ENCODE measurements at regions not wholly inside any gene's neighbourhood (a gene's known extent, or its start where the extent isn't known, plus 50 kb on each side); places are given as distances from the start of the nearest gene placed in this dataset.

DNA sequence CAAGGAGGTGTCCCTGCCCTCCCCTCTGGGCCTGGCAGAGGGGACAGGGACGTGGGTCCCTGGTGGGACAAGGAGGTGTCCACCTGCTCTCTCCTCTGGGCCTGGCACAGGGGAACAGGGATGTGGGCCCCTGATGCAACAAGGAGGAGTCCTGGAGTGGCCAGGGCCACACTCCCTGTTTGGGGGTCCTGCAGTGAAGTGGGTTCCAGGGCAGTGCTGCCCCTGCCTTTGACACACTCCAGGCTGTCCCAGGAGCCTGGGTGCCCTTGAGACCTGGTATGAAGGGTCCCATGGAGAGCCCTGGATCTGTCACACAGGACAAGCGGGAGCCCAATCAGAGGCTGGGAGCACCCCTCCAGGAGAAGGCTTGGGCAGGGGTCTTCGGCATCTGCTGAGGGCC is 75.8 kb upstream of the GPC1 start:
- Histone ChIP-seq H3K9me3 (peaks cover 0 to 20% of the 10 kb centered on the region in 2 donors), H3K4me3 (no peak overlapping the region), H3K27ac (no peak overlapping the region), H3K36me3 (no peaks in the 10 kb centered on the region), H3K27me3 (no peaks in the 10 kb centered on the region), H3K4me1 (no peaks in the 10 kb centered on the region)
- DNase-seq (ENCODE audit: low spot score) = no peak
- TF ChIP-seq, protein P1, sequence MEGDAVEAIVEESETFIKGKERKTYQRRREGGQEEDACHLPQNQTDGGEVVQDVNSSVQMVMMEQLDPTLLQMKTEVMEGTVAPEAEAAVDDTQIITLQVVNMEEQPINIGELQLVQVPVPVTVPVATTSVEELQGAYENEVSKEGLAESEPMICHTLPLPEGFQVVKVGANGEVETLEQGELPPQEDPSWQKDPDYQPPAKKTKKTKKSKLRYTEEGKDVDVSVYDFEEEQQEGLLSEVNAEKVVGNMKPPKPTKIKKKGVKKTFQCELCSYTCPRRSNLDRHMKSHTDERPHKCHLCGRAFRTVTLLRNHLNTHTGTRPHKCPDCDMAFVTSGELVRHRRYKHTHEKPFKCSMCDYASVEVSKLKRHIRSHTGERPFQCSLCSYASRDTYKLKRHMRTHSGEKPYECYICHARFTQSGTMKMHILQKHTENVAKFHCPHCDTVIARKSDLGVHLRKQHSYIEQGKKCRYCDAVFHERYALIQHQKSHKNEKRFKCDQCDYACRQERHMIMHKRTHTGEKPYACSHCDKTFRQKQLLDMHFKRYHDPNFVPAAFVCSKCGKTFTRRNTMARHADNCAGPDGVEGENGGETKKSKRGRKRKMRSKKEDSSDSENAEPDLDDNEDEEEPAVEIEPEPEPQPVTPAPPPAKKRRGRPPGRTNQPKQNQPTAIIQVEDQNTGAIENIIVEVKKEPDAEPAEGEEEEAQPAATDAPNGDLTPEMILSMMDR (IDR thresholded peaks at IDR 0.05) = no peak

GRCh38 chr2:240360645-240361475 is 74.6 kb upstream of the GPC1 start:
- H3K27me3 ChIP-seq = no peaks in the 10 kb centered on the region
- TF ChIP-seq, protein P1 (IDR thresholded peaks at IDR 0.05) = no peak
- DNase-seq (ENCODE audit: low spot score) = no peak

DNA sequence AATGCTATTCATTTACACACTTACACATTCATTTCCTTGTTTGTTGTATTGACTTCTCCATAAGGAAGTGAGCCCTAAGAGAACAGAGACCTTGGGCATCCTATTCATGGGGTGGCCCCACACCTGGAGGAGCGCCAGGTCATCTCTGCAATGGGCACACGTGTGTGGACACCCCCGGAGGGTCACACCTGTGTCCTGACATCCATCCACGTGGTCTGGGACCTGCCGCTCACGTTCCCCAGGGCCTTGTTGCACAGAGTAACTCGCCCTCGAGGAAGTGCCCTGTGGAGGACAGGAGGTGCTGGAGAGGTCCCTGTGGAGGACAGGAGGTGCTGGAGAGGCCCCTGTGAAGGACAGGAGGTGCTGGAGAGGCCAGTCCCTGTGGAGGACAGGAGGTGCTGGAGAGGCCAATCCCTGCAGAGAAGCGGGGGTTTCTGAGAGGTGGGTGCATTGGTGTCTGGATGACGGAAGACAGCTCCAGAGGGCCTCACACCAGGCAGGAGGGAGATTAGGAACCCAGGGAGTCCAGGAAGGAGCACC is 73.2 kb upstream of the GPC1 start:
- DNase-seq (ENCODE audit: low spot score) = no peak
- no peak overlapping the region for H3K27ac ChIP-seq
- no peaks in the 10 kb centered on the region for H3K36me3 ChIP-seq
- H3K4me1 ChIP-seq = no peaks in the 10 kb centered on the region
- H3K4me3 ChIP-seq = no peak overlapping the region
- H3K27me3 ChIP-seq = no peaks in the 10 kb centered on the region
- H3K9me3 ChIP-seq = peaks cover 0 to 20% of the 10 kb centered on the region in 2 donors
- TF ChIP-seq, protein P1 (IDR thresholded peaks at IDR 0.05) = no peak

More at GRCh38 chr2:240360645-240361475, 74.6 kb upstream of the GPC1 start:
- Histone ChIP-seq H3K4me3 (no peak overlapping the region), H3K27ac (no peak overlapping the region), H3K36me3 (no peaks in the 10 kb centered on the region), H3K9me3 (peaks cover 0 to 20% of the 10 kb centered on the region in 2 donors), H3K4me1 (no peaks in the 10 kb centered on the region)

GRCh38 chr2:240362826-240363745 is 72.4 kb upstream of the GPC1 start:
- Histone ChIP-seq H3K9me3 (peaks cover 0 to 20% of the 10 kb centered on the region in 2 donors), H3K27ac (no peak overlapping the region), H3K4me1 (no peaks in the 10 kb centered on the region), H3K27me3 (no peaks in the 10 kb centered on the region), H3K4me3 (no peak overlapping the region), H3K36me3 (no peaks in the 10 kb centered on the region)
- TF ChIP-seq, protein P1 (IDR thresholded peaks at IDR 0.05) = no peak
- DNase-seq (ENCODE audit: low spot score) = no peak

GRCh38 chr2:240363746-240364581 is 71.5 kb upstream of the GPC1 start:
- Histone ChIP-seq H3K27ac (no peak overlapping the region), H3K36me3 (no peaks in the 10 kb centered on the region), H3K4me3 (no peak overlapping the region), H3K27me3 (no peaks in the 10 kb centered on the region), H3K9me3 (peaks cover 0 to 20% of the 10 kb centered on the region in 2 donors), H3K4me1 (peaks cover 0 to 8% of the 10 kb centered on the region in 2 donors)
- DNase-seq (ENCODE audit: low spot score) = no peak
- TF ChIP-seq, protein P1 (IDR thresholded peaks at IDR 0.05) = no peak

Measured in right atrium auricular region (tissue), 2 donors.